IMR-90 (cell line): ENCODE measurements at regions not wholly inside any gene's neighbourhood (a gene's known extent, or its start where the extent isn't known, plus 50 kb on each side); places are given as distances from the start of the nearest gene placed in this dataset.

Experiments
- ATAC-seq: fragments of 200-7000 bp; cut with Tn5 transposase; 2 replicates; pipeline ENCODE4 v1.9.1; 2020; ENCODE audit warnings: low read depth, mild to moderate bottlenecking, moderate library complexity
- BruUV-seq: library from RNA; stranded (reverse); fragments of 400-500 nt; replicated peaks from 2 replicates; lab custom pipeline; 2021; lab: Mats Ljungman, UMichigan
- CTCF ChIA-PET: fragments of 300-600 bp; formaldehyde crosslinking; extraction: SDS; loops from one replicate; lab custom pipeline; 2021; ENCODE audit warnings: antibody characterized with exemption; lab: Yijun Ruan, JAX
- POLR2A ChIA-PET: fragments of 300-600 bp; sonication (Branson Sonifier 250); formaldehyde crosslinking; loops from one replicate; lab custom pipeline; 2022; ENCODE audit warnings: antibody characterized with exemption; ENCODE audit not compliant: unreplicated experiment; lab: Charles Lee
- DNase-seq: peaks from one replicate; pipeline ENCODE4 v3.0.0; 2013
- H2AFZ ChIP-seq: replicated peaks from 2 replicates; pipeline ENCODE3; 2013; ENCODE audit warnings: low read length, mild to moderate bottlenecking; ENCODE audit not compliant: poor library complexity
- H2AK5ac ChIP-seq: 2 replicates; pipeline ENCODE4 v1.6.1; 2013; ENCODE audit warnings: low read depth, low read length, inconsistent platforms
- H2AK9ac ChIP-seq: replicated peaks from 2 replicates; pipeline ENCODE3; 2013; ENCODE audit warnings: mild to moderate bottlenecking, low read depth, low read length, moderate library complexity; ENCODE audit not compliant: poor library complexity
- H2BK120ac ChIP-seq: 2 replicates; pipeline ENCODE4 v1.6.1; 2013; ENCODE audit warnings: low read depth, low read length, inconsistent platforms
- H2BK15ac ChIP-seq: 3 replicates; pipeline ENCODE4 v1.6.1; 2013; ENCODE audit warnings: low read depth, low read length, inconsistent platforms
- H2BK20ac ChIP-seq: 2 replicates; pipeline ENCODE4 v1.6.1; 2013; ENCODE audit warnings: low read depth, mild to moderate bottlenecking, inconsistent platforms, low read length, moderate library complexity
- H2BK5ac ChIP-seq: 2 replicates; pipeline ENCODE4 v1.6.1; 2013; ENCODE audit warnings: mild to moderate bottlenecking, low read depth, low read length, inconsistent platforms; ENCODE audit not compliant: poor library complexity, severe bottlenecking
- H3K14ac ChIP-seq: replicated peaks from 2 replicates; pipeline ENCODE4 v1.6.1; 2013; ENCODE audit warnings: low read depth, low read length, inconsistent platforms
- H3K18ac ChIP-seq: 2 replicates; pipeline ENCODE4 v1.6.1; 2013; ENCODE audit warnings: low read depth, low read length, control low read depth
- H3K23ac ChIP-seq: 2 replicates; pipeline ENCODE4 v1.6.1; 2013; ENCODE audit warnings: low read depth, low read length, inconsistent platforms
- H3K27ac ChIP-seq: 2 replicates; pipeline ENCODE4 v1.5.1; 2013; ENCODE audit warnings: mild to moderate bottlenecking, control low read depth, low read length; ENCODE audit not compliant: insufficient read depth
- H3K27me3 ChIP-seq: 2 replicates; pipeline ENCODE4 v1.6.1; 2013; ENCODE audit warnings: low read length; ENCODE audit not compliant: control insufficient read depth, insufficient read depth
- H3K36me3 ChIP-seq: 2 replicates; pipeline ENCODE4 v1.6.1; 2013; ENCODE audit warnings: low read length, mixed read lengths; ENCODE audit not compliant: control insufficient read depth, insufficient read depth
- H3K4ac ChIP-seq: 2 replicates; pipeline ENCODE4 v1.6.1; 2013; ENCODE audit warnings: low read depth, low read length, inconsistent platforms
- H3K4me1 ChIP-seq: 2 replicates; pipeline ENCODE4 v1.6.1; 2013; ENCODE audit warnings: low read length, mixed read lengths; ENCODE audit not compliant: control insufficient read depth, insufficient read depth
- H3K4me2 ChIP-seq: 2 replicates; pipeline ENCODE4 v1.6.1; 2013; ENCODE audit warnings: low read depth, mild to moderate bottlenecking, control low read depth, low read length, moderate library complexity
- H3K4me3 ChIP-seq: 2 replicates; pipeline ENCODE4 v1.5.1; 2013; ENCODE audit warnings: low read depth, mild to moderate bottlenecking, control low read depth, low read length, moderate library complexity; ENCODE audit not compliant: insufficient read depth
- H3K56ac ChIP-seq: 2 replicates; pipeline ENCODE4 v1.6.1; 2013; ENCODE audit warnings: low read length, inconsistent platforms; ENCODE audit not compliant: insufficient read depth; ENCODE audit errors: extremely low read depth
- H3K79me1 ChIP-seq, 2 experiments: 2 replicates each; pipeline ENCODE4 v1.6.1; 2013; ENCODE audit warnings: low read length in 2 of 2, inconsistent platforms in 1 of 2, low read depth in 1 of 2
- H3K9ac ChIP-seq: 2 replicates; pipeline ENCODE4 v1.6.1; 2013; ENCODE audit warnings: low read depth, low read length, control low read depth
- H3K9me1 ChIP-seq: 2 replicates; pipeline ENCODE4 v1.6.1; 2013; ENCODE audit warnings: low read length, inconsistent platforms; ENCODE audit not compliant: insufficient read depth
- H3K9me3 ChIP-seq: 2 replicates; pipeline ENCODE4 v1.6.1; 2013; ENCODE audit warnings: low read length; ENCODE audit not compliant: control insufficient read depth, insufficient read depth
- H4K20me1 ChIP-seq: 2 replicates; pipeline ENCODE4 v1.6.1; 2013; ENCODE audit warnings: low read length, inconsistent platforms; ENCODE audit not compliant: insufficient read depth
- H4K5ac ChIP-seq: 2 replicates; pipeline ENCODE4 v1.6.1; 2013; ENCODE audit warnings: mild to moderate bottlenecking, low read depth, low read length, control low read depth
- H4K8ac ChIP-seq, 2 experiments: 2 replicates each; pipeline ENCODE4 v1.6.1; 2013; ENCODE audit warnings: low read depth in 2 of 2, low read length in 2 of 2, control low read depth in 1 of 2, inconsistent platforms in 1 of 2
- H4K91ac ChIP-seq: 2 replicates; pipeline ENCODE4 v1.6.1; 2013; ENCODE audit warnings: low read depth, low read length, inconsistent platforms; ENCODE audit not compliant: insufficient read depth
- MAFK ChIP-seq: IDR thresholded peaks from 2 replicates; pipeline ENCODE4 v1.6.1; 2012; ENCODE audit warnings: low read depth, low read length, improper control_type of control experiment
- MXI1 ChIP-seq: IDR thresholded peaks from 2 replicates; pipeline ENCODE4 v1.6.1; 2012; ENCODE audit warnings: low read depth, mild to moderate bottlenecking, low read length, moderate library complexity, borderline replicate concordance
- POLR2A ChIP-seq: IDR thresholded peaks from 2 replicates; pipeline ENCODE4 v1.6.1; 2012; ENCODE audit warnings: mild to moderate bottlenecking, low read depth, low read length
- RAD21 ChIP-seq: IDR thresholded peaks from 2 replicates; pipeline ENCODE4 v1.6.1; 2012; ENCODE audit warnings: low read length, improper control_type of control experiment
- RFX5 ChIP-seq: IDR thresholded peaks from 2 replicates; pipeline ENCODE4 v1.8.0; 2012; ENCODE audit warnings: low read depth, mild to moderate bottlenecking, low read length, moderate library complexity
- WGBS, 2 experiments: methylation state at CpG; one replicate each; pipeline versions ENCODE4 v1.1.5 to v1.1.7; 2013; ENCODE audit warnings: missing lambda C conversion rate in 2 of 2; ENCODE audit not compliant: insufficient read length in 1 of 2; ENCODE audit errors: extremely low coverage in 2 of 2; 5-methylcytosine and 5-hydroxymethylcytosine counted together
- dilution Hi-C: fragments of 300-500 bp; cut with HindIII; formaldehyde crosslinking; loops from one replicate; pipeline ENCODE4 v1.14.3; 2018; ENCODE audit warnings: low sequenced_read_pairs; ENCODE audit not compliant: unreplicated experiment
- in situ Hi-C: fragments of 300-500 bp; cut with MboI; formaldehyde crosslinking; loops from 3 replicates; pipeline ENCODE4 v1.14.3; 2019; ENCODE audit warnings: low sequenced_read_pairs, inconsistent platforms, mixed read lengths
- intact Hi-C: fragments of 100-400 bp; cut with micrococcal nuclease; formaldehyde crosslinking; loops from 2 replicates; pipeline ENCODE4 v1.10.0; 2022

DNA sequence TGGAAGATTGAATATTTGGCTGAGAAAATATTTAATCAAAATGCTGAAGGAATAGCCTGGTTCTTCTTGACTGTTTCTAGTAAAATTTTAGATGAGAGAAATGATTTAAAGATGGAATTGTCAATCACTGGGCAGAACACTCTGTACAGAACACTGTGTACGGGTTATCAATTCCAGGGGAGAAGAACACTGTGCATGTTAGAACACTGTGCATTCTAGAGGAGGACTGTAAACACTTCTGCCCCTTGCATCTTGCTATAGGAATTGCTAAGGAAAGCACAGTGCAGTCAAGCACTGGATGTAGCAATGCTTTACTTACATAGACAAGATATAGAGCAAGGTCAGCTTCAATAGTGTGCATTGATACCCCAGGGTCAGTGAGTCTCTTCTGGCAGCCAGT lies 98.7 kb downstream of the RWDD3 start:
- Histone ChIP-seq H4K8ac (no peak overlapping the region), H3K14ac (no peak overlapping the region), H2BK15ac (no peak overlapping the region), H4K91ac (no peak overlapping the region), H3K9me3 (no peaks in the 10 kb centered on the region), H2BK20ac (no peak overlapping the region), H3K79me1 (no peaks in the 10 kb centered on the region), H2AK5ac (no peak overlapping the region), H3K4me3 (no peak overlapping the region), H4K5ac (no peak overlapping the region), H3K4ac (no peak overlapping the region), H3K9me1 (no peaks in the 10 kb centered on the region), H2AK9ac (no peak overlapping the region), H4K20me1 (no peaks in the 10 kb centered on the region), H3K4me1 (no peaks in the 10 kb centered on the region), H3K18ac (no peak overlapping the region), H3K4me2 (no peak overlapping the region), H2AFZ (no peak overlapping the region), H3K27ac (no peak overlapping the region), H3K36me3 (no peaks in the 10 kb centered on the region), H3K56ac (no peak overlapping the region), H2BK120ac (no peak overlapping the region), H2BK5ac (no peak overlapping the region), H3K27me3 (no peaks in the 10 kb centered on the region), H3K9ac (no peak overlapping the region), H3K23ac (no peak overlapping the region)
- no peak for TF ChIP-seq POLR2A
- TF ChIP-seq MAFK: no peak
- no peak for TF ChIP-seq RAD21
- TF ChIP-seq MXI1: no peak
- no peak for TF ChIP-seq RFX5
- dilution Hi-C loops: no loop called here
- no peak for ATAC-seq
- ChIA-PET POLR2A (no interaction called here), CTCF (no interaction called here)
- no TSS peak for BruUV-seq
- intact Hi-C loops: no loop called here
- WGBS, 2 experiments: 33% methylated on average over 1 of the region's 1 CpG; no CpG with 5 or more reads in 1 of the 2 experiments
- in situ Hi-C loops: no loop called here
- DNase-seq: no peak
